ENCODE measurements at regions not wholly inside any gene's neighbourhood (a gene's known extent, or its start where the extent isn't known, plus 50 kb on each side); places are given as distances from the start of the nearest gene placed in this dataset.
"Not testable (repeated sequence)": the region's sequence is repeated elsewhere in the genome, so short reads cannot be mapped to it uniquely, and the experiment has no call there.

DNA sequence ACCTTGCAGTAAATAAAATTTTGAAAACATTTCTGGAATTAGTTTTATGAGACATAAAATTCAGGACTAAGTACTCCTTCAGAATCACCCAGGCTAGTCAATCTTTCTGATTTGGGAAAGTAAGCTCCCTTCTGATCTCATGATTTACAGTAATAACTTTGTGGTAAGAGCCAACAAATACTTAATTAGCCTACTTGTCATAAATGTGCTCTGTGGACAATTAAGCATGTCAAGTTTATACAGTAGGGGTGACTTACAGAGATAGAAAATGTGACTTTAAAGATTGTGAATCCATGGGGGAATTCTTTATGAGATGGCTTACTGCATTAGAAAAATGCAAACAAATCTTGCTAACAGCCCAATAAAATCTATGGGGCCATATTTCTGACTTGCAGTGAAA lies 616.9 kb upstream of the GHITM start:
- no peak for DNase-seq

DNA sequence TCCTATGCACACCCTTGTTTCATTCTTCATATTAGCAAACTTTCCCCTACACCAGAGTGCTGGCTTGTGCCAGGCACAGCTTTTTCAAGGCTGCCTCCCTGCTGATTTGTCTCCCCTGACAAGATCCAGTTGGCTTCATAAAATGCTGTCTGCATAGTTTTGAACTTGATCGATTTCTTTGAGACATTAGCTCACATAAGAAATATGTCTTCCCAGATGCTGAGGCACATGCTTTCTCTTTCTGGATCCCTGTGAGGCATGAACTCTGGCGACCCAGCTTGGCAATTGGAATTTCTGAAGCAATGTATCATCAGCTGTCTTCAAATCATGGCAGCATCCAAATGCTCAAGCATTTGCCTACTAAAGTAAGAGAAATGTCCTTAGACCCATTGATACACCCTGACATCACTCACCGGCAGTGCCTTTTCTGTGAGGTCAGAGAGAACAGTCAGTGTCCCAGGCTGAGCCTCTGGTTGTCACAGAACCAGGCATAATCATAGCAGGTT lies 616.4 kb upstream of the GHITM start:
- DNase-seq: no peak

DNA sequence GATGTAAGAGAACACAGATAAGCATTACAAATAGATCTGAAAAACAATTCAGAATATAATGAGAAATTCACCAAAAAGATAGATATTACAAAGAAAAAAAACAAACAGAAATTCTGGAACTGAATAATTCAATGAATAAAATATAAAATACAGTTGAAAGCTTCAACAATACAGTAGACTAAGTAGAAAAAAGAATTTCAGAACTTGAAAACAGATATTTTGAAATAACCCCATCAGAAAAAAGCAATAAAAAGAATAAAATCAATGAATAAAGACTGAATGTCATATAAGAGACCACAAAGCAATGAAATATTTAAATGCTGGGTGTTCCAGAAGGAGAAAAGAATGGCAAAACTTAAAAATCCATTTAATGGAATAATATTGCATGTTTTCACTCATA lies 611.4 kb upstream of the GHITM start:
- DNase-seq: no peak

DNA sequence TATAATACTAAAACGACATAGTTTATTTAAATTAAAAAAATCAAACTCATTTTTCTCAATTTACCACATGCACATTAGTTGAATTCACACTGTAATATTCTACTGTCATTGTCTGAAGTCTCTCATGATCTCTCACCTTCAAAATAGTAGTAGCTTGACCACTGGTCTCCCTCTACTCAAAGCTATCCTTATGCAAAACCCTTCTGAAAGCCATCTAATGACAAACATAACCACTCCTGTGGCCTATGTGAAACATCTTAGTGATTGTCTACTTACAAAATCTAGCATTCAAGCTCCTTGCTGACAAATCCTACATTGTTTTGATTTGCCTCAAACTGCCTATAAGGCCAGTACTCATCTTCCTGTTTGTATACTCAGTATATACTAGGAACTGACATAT lies 606.0 kb upstream of the GHITM start:
- DNase-seq: no peak

DNA sequence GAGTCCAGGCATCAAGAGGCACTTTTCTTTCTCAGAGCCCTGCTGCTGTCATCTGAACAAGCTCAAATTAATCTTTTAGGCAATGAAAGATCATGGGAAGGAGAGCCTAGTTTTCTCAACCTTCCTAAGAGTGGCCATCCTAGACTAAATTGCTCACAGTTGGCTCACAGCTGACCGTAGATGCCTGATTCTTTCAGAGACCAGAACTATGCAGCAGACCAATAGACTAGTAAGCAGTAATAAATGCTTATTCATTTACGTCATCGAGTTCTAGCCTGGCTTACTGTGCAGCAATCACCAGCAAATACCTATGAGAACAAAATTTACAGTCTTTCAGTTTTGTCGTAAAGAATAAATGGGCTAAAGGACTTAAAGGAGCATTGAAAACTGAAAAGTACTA lies 602.9 kb upstream of the GHITM start:
- DNase-seq: no peak

DNA sequence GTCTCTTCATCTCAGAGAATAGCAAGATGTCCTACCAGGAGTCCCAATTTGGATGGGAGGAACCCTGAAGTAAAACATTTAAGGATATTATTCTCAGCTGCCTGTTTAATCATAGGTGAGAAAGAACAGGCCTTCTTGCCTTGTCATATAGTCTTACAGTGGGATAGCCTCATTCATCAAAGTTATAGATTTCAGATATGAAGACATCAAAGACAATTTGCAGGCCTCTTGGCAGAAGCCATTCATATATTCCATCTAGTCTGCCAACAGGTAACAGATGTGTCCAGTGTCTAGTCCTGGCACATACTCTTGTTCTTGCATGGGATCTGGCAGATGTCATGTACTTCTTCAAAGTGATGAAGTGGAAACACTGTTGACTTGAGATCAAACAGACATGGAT lies 601.3 kb upstream of the GHITM start:
- no peak for DNase-seq

DNA sequence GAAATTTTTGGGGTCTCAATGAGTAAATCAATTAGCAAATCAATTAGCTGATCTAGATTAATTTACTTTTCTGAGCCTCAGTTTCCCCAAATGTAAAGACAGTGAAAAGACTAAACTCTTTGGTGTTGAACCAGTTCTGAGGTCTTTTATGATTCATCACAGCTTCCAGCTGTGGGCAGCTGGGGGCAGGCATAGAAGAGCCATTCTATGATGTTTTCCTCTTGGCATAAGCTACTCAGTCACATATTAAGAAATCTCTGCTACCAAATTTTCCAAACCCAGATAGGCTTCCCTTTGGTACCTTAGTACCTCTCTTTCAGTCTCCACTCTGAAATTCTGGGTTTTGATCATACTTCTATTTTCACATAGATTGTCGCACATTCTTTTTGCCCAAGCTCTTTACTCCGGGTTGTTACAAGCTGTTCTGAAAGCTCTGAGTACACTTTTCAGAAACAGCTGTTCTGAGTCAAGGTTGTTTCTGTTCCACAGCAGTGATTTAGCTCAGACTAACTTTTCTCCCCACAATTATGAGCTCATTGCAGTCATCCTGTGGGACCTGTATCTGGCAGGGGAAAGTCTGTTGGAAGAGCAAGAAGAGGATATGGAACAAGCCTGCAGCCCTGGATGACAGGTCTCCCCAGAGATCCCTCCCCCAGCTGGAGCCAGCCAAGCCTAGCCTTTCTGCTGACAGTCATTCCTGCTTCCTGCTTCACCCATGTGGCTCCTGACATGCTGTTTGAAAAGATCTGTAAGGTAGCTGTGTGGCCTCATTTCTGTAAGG lies 599.6 kb upstream of the GHITM start:
- no peak for DNase-seq

DNA sequence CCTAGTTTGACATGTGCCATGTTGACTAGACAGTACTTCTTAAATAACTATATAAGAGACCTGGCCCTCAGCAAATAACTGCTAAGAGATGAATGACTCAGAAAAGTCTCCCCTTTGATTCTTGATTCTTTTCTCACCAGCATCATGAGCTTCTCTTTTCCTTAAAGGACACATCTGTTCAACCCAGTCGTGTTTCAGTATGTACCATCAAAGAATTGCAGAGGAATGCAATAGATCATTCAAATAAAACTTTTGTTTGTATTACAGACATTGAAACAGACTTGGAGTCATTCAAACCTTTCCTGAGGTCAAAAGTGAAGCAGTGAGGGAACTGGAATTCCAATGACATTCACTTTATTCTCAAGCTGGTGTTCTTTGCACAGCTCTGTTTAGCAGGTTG lies 598.3 kb upstream of the GHITM start:
- DNase-seq: no peak

DNA sequence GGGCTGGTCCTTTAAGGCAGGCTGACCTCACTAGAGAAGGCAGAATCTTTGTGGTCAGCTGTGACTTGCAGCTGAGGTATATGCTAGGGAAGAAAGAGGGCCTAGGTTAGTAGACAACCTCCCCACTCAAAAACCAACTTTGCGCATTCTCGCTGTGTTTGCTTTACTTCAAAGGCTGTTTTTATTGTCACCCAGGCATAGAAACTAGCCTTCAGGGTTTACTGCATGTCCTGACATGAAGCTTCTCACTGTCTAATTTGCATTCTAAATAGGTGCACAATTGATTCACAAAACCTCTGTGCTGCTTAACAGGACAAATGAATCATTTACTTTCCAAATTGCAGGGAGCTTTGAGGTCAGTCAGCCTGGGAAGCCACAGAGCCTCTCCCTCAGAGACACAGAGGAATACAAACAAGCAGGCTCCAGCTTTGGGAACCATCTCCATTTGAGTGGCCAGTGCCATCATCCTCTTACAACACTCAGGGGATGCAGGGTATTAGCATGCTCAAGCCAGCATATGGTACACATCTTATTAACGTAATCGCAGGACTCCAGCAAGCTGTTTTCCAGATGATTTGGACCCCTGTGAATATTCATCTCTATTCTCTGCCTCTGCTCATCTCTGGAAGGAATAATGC lies 596.4 kb upstream of the GHITM start:
- no peak for DNase-seq

DNA sequence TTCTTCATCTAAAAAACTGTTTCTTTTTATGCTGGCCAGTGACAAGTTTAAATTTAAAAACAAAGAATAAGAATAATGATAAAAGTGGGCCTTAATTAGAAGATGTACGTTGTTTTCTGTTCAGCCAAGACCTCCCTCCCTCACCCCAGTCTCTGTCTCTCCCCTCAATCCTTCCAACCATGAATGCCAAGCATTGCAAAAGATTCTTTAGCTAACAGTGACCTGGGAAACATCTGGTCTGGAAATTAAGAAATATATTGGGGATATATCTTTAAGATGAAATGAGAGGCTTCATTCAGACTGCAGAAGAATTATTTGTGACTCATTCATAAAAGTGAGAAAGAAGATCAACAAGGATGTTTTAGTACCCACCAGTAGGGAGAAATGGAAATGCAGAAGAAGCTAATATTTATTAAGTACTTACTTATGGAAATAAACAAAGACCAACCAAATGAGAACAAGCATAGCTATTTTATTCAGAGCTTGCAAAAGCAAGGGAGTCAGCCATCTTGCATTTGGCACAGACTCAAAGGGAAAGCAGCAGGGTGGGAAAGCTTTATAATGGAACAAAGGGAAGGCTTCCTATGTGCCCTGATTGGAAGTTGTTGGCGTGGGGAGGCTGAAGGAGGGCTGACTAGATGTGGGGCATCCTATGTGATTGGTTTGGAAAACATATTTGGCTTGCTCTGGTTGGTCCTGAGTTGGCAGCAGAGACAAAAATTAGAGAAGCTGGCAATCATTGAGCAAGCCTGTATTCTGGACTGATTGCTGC lies 595.4 kb upstream of the GHITM start:
- no peak for DNase-seq

DNA sequence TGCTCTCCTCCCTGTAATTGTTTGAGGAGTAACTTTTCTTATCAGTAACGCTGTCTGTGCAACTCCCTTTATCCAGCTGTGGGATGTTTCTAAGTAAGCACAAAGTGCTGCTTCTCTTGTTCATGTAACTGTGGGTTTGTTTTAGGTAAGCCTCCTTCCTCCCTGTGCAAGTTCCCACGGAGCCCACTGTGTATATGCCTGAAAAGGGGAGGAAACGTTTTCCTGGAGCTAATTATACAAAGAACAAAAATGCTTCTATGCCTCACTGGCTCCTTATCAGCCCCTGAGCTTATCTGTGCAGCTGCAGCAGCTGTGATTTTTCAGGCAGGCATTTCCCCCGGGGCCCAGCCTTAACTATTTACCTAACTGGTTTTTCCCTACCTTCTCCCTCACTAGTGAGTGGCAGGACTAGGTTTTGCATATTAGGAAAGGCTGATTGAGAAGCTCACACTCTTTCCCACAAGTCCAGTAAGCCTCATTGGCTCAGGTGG lies 593.4 kb upstream of the GHITM start:
- no peak for DNase-seq

DNA sequence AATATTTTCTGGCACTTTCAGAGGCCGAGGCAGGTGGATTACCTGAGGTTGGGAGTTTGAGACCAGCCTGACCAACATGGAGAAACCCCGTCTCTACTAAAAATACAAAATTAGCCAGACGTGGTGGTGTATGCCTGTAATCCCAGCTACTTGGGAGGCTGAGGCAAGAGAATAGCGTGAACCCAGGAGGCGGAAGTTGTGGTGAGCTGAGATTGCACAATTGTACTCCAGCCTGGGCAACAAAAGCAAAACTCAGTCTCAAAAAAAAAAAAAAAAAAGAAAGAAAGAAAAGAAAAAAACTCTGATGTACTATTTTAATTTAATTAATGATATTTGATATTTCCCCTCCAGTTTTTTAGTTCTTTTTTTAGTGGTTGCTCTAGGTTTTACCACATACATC lies 588.1 kb upstream of the GHITM start:
- DNase-seq: not testable (repeated sequence)

DNA sequence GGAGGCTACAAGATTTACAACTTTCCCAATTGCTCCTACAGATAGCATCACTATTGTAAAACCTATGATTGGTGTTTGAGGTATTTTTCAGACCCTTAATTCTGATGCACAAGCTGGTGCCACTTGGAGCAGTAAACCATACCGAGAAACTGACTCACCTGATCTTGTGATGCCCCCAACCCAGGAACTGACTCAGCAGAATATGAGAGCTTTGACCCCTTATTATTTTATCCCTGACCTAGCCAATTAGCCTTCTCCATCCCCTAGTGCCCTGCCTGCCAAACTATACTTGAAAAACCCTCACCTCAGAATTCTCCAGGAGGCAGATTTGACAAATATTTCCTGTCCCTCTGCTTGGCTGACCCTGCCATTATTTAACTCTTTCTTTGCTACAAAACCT lies 585.9 kb upstream of the GHITM start:
- no peak for DNase-seq

DNA sequence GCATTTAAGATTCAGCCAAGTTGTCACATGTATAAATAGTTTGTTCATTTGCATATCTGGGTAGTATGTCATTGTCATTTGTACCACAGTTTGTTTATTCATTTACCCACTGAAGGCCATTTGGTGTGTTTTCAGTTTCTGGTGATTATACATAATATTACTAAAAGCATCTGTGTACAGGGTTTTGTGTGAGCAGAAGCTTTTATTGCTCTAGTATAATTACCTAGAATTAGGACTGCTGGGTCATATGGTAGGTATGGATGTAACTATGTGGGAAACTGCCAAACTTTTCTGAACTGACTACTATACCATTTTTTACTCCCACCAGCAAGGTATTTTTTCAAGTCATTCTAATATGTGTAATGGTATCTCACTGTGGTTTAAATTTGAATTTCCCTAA lies 584.0 kb upstream of the GHITM start:
- DNase-seq: no peak

DNA sequence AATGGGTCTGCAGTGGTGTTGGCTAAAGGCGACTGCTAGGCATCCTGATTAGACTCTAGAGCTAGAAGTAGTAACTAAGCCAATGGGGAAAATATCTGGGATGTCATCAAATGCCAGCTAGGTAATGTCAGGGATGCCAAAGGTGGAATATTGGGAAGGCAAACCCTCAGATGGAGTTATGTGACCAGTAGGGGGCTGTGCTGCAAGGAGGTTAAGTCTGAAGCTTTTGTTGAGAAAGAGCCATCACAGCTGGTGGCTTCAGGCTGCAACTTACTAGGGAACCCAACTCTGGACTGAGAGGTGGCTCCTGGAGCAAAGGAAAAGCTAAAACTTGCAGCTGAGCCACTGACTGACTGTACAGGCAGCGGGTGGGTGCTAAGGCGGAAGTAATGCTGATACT lies 576.9 kb upstream of the GHITM start:
- DNase-seq: no peak

DNA sequence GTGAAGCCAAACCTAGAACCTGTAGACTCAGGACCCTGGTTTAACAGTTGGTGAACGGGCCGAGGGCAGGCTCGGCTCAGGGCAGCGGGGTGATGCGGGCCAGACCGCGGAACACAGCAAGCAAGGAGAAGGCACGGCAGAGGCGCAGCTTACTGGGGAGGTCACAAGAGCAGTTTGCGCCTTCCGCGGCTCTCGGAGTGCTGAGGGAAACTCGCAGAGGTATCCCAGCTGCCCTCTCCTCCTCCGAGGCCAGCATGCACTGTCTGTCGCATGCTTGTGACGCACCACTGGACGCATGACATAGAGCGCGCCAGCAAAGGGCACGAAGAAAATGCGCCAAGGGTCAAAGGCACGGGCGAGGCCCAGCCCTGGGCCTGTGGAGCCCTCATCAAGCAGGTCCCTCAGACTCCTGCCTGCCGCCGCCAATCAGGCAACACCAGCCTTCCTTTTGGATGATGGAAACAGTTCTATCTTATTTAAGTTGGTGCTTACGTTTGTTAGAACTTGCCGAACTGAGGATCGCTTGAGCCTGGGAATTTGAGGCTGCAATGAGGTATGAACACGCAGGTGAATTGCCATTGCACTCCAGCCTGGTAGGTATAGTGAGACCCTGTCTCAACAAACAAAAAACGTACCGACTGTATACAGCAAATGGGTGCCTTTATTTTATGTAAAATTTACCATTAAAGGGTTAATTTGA lies 574.3 kb upstream of the GHITM start:
- no peak for DNase-seq

DNA sequence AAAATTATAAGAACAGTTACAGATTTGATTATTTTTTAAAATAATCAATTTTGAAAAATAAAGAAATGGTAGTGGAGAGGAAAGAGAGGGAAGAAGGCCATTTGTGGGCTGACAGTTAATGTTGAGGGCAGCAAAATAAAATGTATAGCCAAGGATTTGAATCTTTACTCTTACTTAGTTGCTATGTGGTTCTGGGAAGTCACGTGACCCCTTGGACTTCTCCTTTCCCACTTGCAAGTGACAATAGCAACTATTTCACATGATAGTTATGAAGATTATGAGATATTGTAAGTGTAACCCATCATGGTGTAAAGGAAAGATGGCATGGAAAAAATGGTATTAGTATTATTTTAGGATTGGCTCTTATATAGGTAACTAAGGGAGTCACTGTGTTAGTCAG lies 567.3 kb upstream of the GHITM start:
- no peak for DNase-seq

DNA sequence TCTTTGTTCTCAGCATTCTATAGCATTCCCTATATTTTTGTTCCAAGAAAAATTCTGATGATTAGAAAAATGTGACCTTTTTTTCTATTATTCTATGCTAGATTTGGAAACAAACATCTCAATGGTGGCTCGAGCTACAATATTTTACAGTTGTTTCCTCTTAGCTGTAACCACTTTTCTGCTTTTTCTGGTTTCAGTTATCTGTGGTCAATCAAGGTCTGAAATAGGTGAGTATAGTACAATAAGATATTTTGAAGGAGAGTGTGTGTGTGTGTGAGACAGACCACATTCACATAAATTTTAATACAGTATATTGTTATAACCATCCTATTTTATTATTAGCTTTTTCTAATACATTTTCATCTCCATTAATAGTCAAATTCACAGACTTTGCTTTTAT lies 564.5 kb upstream of the GHITM start:
- DNase-seq: no peak

DNA sequence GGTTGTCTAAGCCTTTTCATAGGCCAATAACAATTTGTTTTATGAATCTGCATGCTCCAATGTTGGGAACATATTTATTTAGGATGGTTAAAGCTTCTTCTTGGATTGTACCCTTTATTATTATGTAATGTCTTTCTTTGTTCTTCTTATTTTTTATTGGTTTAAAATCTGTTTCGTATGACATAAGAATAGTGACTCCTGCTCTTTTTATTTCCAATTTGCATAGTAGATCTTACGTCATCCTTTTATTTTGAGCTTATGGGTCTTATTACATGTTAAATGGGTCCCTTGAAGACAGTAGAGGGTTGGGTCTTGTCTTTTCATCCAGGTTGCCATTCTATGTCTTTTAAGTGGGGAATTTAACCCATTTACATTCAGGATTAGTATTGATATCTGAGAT lies 561.9 kb upstream of the GHITM start:
- DNase-seq: no peak

DNA sequence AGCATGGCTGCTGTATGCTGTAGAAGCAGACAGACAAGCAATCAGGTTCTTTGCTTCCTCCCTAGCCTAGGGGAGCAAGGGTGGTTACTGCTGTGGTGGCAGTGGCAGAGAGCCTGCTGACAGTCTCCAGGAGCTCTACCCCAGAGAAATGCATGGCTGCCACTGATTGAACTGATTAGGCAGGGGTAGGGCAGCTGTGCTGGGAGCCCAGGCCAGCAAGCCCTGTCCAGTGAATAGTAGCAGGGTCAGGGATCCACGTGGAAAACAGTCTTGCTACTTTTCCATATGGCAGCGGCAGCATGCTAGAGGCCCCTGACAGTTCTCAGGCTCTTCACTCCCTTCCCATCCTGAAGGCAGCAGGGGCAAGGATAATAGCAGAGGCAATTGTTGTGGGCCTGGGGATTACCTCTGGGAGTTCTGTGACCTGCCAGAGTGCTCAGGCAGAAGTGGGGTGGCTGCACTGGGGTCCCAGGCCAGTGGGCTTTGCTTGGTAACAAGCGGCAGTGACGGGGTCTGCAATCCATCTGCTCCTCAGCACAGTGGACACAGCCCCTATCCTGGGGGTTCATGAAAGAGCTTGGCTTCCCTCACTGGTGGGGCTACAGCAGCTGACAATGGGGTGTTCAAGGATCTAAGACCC lies 558.8 kb upstream of the GHITM start:
- no peak for DNase-seq

DNA sequence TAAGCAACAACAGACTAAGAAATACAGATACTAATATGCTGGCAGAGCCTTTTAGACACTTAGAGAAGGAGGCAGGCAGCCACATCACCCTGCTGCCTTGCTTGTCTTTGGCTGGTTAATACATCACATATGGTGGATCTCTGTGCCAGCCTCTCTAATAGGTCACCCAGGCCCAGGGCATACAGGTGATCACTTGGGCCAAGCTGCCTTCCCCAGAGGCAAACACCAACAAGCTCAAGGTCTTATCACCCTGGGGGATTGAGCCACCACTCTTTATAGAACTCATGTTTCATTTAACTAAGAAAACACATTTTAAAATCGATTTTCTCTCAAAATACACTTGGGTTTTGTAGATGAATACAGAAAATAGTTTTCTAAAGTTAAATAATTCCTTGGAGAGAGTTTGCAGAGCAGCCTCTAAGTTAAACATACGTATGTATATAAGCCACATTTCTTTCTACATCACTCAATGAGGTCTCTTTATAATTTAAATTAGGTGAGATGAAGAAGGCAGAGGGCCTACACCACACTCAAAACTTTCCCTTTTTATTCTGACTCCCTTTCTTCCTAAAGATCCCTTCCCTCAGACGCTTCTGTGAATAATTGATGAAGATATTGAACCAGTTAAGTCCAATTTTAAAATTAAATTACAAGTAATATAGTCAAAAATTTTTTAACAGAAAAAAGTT lies 556.8 kb upstream of the GHITM start:
- DNase-seq: no peak

DNA sequence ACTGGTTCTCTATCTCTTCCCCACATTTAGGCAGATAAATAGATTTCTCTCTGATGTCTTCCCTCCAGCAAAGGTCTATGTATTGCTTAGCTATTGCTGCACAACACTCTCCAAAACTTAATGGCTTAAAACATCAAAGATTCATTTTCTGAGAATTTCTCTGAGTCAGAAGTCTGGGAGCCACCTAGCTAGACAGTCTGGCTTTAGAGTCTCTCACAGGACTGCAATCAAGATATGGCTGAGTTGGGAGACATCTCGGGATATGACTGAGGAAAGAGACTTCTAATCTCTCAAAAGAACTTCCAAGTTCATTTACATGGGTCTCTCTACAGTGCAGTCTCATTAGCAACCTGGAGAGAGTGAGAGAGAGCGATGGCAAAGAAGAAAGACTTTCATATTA lies 553.6 kb upstream of the GHITM start:
- no peak for DNase-seq
